Transverse colon (tissue), 3 donors: ENCODE measurements at regions not wholly inside any gene's neighbourhood (a gene's known extent, or its start where the extent isn't known, plus 50 kb on each side); places are given as distances from the start of the nearest gene placed in this dataset.

ENCODE experiments used
- POLR2A ChIP-seq: fragments of 450-650 bp; IDR thresholded peaks from one replicate; pipeline ENCODE4 v1.6.1; 2016; ENCODE audit warnings: antibody characterized with exemption, mild to moderate bottlenecking, moderate library complexity
- TF ChIP-seq, protein P1 (sequence below), 5 experiments: fragments of 200-600 bp in 3 of 5; fragments of 450-650 bp in 2 of 5; sonication (generic) in 3 of 5; IDR thresholded peaks; 1 replicate in 2 of 5; 2 replicates in 3 of 5; pipeline ENCODE4 v1.5.1; 2016 to 2017; ENCODE audit warnings: antibody characterized with exemption in 5 of 5, inconsistent platforms in 3 of 5, mild to moderate bottlenecking in 2 of 5, moderate library complexity in 1 of 5

DNA sequence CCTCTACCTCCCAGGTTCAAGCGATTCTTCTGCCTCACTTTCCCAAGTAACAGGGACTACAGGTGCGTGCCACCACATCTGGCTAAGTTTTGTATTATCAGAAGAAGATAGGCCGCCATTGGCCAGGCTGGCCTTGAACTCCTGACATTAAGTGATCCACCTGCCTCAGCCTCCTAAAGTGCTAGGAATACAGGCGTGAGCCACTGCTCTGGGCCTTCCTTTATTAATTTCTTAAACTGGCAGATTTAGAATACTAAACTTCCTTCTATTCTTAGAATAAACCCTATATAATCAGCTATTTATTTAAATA lies 86.6 kb downstream of the HFE start:
- TF ChIP-seq, protein P1, sequence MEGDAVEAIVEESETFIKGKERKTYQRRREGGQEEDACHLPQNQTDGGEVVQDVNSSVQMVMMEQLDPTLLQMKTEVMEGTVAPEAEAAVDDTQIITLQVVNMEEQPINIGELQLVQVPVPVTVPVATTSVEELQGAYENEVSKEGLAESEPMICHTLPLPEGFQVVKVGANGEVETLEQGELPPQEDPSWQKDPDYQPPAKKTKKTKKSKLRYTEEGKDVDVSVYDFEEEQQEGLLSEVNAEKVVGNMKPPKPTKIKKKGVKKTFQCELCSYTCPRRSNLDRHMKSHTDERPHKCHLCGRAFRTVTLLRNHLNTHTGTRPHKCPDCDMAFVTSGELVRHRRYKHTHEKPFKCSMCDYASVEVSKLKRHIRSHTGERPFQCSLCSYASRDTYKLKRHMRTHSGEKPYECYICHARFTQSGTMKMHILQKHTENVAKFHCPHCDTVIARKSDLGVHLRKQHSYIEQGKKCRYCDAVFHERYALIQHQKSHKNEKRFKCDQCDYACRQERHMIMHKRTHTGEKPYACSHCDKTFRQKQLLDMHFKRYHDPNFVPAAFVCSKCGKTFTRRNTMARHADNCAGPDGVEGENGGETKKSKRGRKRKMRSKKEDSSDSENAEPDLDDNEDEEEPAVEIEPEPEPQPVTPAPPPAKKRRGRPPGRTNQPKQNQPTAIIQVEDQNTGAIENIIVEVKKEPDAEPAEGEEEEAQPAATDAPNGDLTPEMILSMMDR (IDR thresholded peaks at IDR 0.05), result no peak
- no peak for TF ChIP-seq POLR2A
